IMR-90 (cell line): ENCODE measurements at regions not wholly inside any gene's neighbourhood (a gene's known extent, or its start where the extent isn't known, plus 50 kb on each side); places are given as distances from the start of the nearest gene placed in this dataset.
A peak's percentile ranks its signal among the peaks of the same experiment; 100 is the strongest.

ENCODE experiments used
- ATAC-seq: fragments of 200-7000 bp; cut with Tn5 transposase; 2 replicates; pipeline ENCODE4 v1.9.1; 2020; ENCODE audit warnings: low read depth, mild to moderate bottlenecking, moderate library complexity
- BruUV-seq: library from RNA; stranded (reverse); fragments of 400-500 nt; replicated peaks from 2 replicates; lab custom pipeline; 2021; lab: Mats Ljungman, UMichigan
- CTCF ChIA-PET: fragments of 300-600 bp; formaldehyde crosslinking; extraction: SDS; loops from one replicate; lab custom pipeline; 2021; ENCODE audit warnings: antibody characterized with exemption; lab: Yijun Ruan, JAX
- POLR2A ChIA-PET: fragments of 300-600 bp; sonication (Branson Sonifier 250); formaldehyde crosslinking; loops from one replicate; lab custom pipeline; 2022; ENCODE audit warnings: antibody characterized with exemption; ENCODE audit not compliant: unreplicated experiment; lab: Charles Lee
- DNase-seq: peaks from one replicate; pipeline ENCODE4 v3.0.0; 2013
- H2AFZ ChIP-seq: replicated peaks from 2 replicates; pipeline ENCODE3; 2013; ENCODE audit warnings: low read length, mild to moderate bottlenecking; ENCODE audit not compliant: poor library complexity
- H2AK5ac ChIP-seq: 2 replicates; pipeline ENCODE4 v1.6.1; 2013; ENCODE audit warnings: low read depth, low read length, inconsistent platforms
- H2AK9ac ChIP-seq: replicated peaks from 2 replicates; pipeline ENCODE3; 2013; ENCODE audit warnings: mild to moderate bottlenecking, low read depth, low read length, moderate library complexity; ENCODE audit not compliant: poor library complexity
- H2BK120ac ChIP-seq: 2 replicates; pipeline ENCODE4 v1.6.1; 2013; ENCODE audit warnings: low read depth, low read length, inconsistent platforms
- H2BK15ac ChIP-seq: 3 replicates; pipeline ENCODE4 v1.6.1; 2013; ENCODE audit warnings: low read depth, low read length, inconsistent platforms
- H2BK20ac ChIP-seq: 2 replicates; pipeline ENCODE4 v1.6.1; 2013; ENCODE audit warnings: low read depth, mild to moderate bottlenecking, inconsistent platforms, low read length, moderate library complexity
- H2BK5ac ChIP-seq: 2 replicates; pipeline ENCODE4 v1.6.1; 2013; ENCODE audit warnings: mild to moderate bottlenecking, low read depth, low read length, inconsistent platforms; ENCODE audit not compliant: poor library complexity, severe bottlenecking
- H3K14ac ChIP-seq: replicated peaks from 2 replicates; pipeline ENCODE4 v1.6.1; 2013; ENCODE audit warnings: low read depth, low read length, inconsistent platforms
- H3K18ac ChIP-seq: 2 replicates; pipeline ENCODE4 v1.6.1; 2013; ENCODE audit warnings: low read depth, low read length, control low read depth
- H3K23ac ChIP-seq: 2 replicates; pipeline ENCODE4 v1.6.1; 2013; ENCODE audit warnings: low read depth, low read length, inconsistent platforms
- H3K27ac ChIP-seq: 2 replicates; pipeline ENCODE4 v1.5.1; 2013; ENCODE audit warnings: mild to moderate bottlenecking, control low read depth, low read length; ENCODE audit not compliant: insufficient read depth
- H3K27me3 ChIP-seq: 2 replicates; pipeline ENCODE4 v1.6.1; 2013; ENCODE audit warnings: low read length; ENCODE audit not compliant: control insufficient read depth, insufficient read depth
- H3K36me3 ChIP-seq: 2 replicates; pipeline ENCODE4 v1.6.1; 2013; ENCODE audit warnings: low read length, mixed read lengths; ENCODE audit not compliant: control insufficient read depth, insufficient read depth
- H3K4ac ChIP-seq: 2 replicates; pipeline ENCODE4 v1.6.1; 2013; ENCODE audit warnings: low read depth, low read length, inconsistent platforms
- H3K4me1 ChIP-seq: 2 replicates; pipeline ENCODE4 v1.6.1; 2013; ENCODE audit warnings: low read length, mixed read lengths; ENCODE audit not compliant: control insufficient read depth, insufficient read depth
- H3K4me2 ChIP-seq: 2 replicates; pipeline ENCODE4 v1.6.1; 2013; ENCODE audit warnings: low read depth, mild to moderate bottlenecking, control low read depth, low read length, moderate library complexity
- H3K4me3 ChIP-seq: 2 replicates; pipeline ENCODE4 v1.5.1; 2013; ENCODE audit warnings: low read depth, mild to moderate bottlenecking, control low read depth, low read length, moderate library complexity; ENCODE audit not compliant: insufficient read depth
- H3K56ac ChIP-seq: 2 replicates; pipeline ENCODE4 v1.6.1; 2013; ENCODE audit warnings: low read length, inconsistent platforms; ENCODE audit not compliant: insufficient read depth; ENCODE audit errors: extremely low read depth
- H3K79me1 ChIP-seq, 2 experiments: 2 replicates each; pipeline ENCODE4 v1.6.1; 2013; ENCODE audit warnings: low read length in 2 of 2, inconsistent platforms in 1 of 2, low read depth in 1 of 2
- H3K9ac ChIP-seq: 2 replicates; pipeline ENCODE4 v1.6.1; 2013; ENCODE audit warnings: low read depth, low read length, control low read depth
- H3K9me1 ChIP-seq: 2 replicates; pipeline ENCODE4 v1.6.1; 2013; ENCODE audit warnings: low read length, inconsistent platforms; ENCODE audit not compliant: insufficient read depth
- H3K9me3 ChIP-seq: 2 replicates; pipeline ENCODE4 v1.6.1; 2013; ENCODE audit warnings: low read length; ENCODE audit not compliant: control insufficient read depth, insufficient read depth
- H4K20me1 ChIP-seq: 2 replicates; pipeline ENCODE4 v1.6.1; 2013; ENCODE audit warnings: low read length, inconsistent platforms; ENCODE audit not compliant: insufficient read depth
- H4K5ac ChIP-seq: 2 replicates; pipeline ENCODE4 v1.6.1; 2013; ENCODE audit warnings: mild to moderate bottlenecking, low read depth, low read length, control low read depth
- H4K8ac ChIP-seq, 2 experiments: 2 replicates each; pipeline ENCODE4 v1.6.1; 2013; ENCODE audit warnings: low read depth in 2 of 2, low read length in 2 of 2, control low read depth in 1 of 2, inconsistent platforms in 1 of 2
- H4K91ac ChIP-seq: 2 replicates; pipeline ENCODE4 v1.6.1; 2013; ENCODE audit warnings: low read depth, low read length, inconsistent platforms; ENCODE audit not compliant: insufficient read depth
- FOS ChIP-seq: fragments of 150-350 bp; IDR thresholded peaks from 2 replicates; pipeline ENCODE4 v1.6.1; 2016; ENCODE audit warnings: low read depth, low read length
- MXI1 ChIP-seq: IDR thresholded peaks from 2 replicates; pipeline ENCODE4 v1.6.1; 2012; ENCODE audit warnings: low read depth, mild to moderate bottlenecking, low read length, moderate library complexity, borderline replicate concordance
- RAD21 ChIP-seq: IDR thresholded peaks from 2 replicates; pipeline ENCODE4 v1.6.1; 2012; ENCODE audit warnings: low read length, improper control_type of control experiment
- dilution Hi-C: fragments of 300-500 bp; cut with HindIII; formaldehyde crosslinking; loops from one replicate; pipeline ENCODE4 v1.14.3; 2018; ENCODE audit warnings: low sequenced_read_pairs; ENCODE audit not compliant: unreplicated experiment
- in situ Hi-C: fragments of 300-500 bp; cut with MboI; formaldehyde crosslinking; loops from 3 replicates; pipeline ENCODE4 v1.14.3; 2019; ENCODE audit warnings: low sequenced_read_pairs, inconsistent platforms, mixed read lengths
- intact Hi-C: fragments of 100-400 bp; cut with micrococcal nuclease; formaldehyde crosslinking; loops from 2 replicates; pipeline ENCODE4 v1.10.0; 2022

DNA sequence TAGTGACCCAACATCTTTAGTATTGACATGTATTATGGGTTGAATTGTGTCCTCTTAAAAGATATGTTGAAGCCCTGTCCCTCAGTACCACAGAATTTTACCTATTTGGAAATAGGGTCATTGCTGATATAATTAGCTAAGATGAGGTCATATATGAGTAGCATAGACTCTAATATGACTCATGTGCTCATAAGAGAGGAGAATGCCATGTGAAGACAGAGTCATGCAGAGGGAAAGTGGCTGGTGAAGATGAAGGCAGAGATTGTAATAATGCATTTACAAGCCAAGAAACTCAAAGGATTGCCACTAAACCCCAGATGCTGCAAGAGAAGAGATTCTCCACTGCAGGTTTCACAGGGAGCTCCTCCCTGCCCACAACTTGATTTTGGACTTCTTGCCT, 496.4 kb downstream of the KIF20B start:
- POLR2A ChIA-PET = no interaction called here
- peak; percentile 29 for DNase-seq

More for the DNA sequence above, 496.4 kb downstream of the KIF20B start:
- no TSS peak for BruUV-seq
- no peak for TF ChIP-seq FOS
- TF ChIP-seq RAD21 = no peak
- no peak for TF ChIP-seq MXI1
- dilution Hi-C loops = no loop called here
- H3K56ac ChIP-seq = no peak overlapping the region
- no peak overlapping the region for H2BK15ac ChIP-seq
- H3K79me1 ChIP-seq = no peaks in the 10 kb centered on the region
- in situ Hi-C loops = no loop called here
- H3K14ac ChIP-seq = no peak overlapping the region
- no peaks in the 10 kb centered on the region for H3K36me3 ChIP-seq
- no peaks in the 10 kb centered on the region for H3K4me1 ChIP-seq
- no peak overlapping the region for H3K4ac ChIP-seq
- H2BK5ac ChIP-seq = no peak overlapping the region
- H2BK120ac ChIP-seq = no peak overlapping the region
- CTCF ChIA-PET = no interaction called here
- no peak overlapping the region for H3K23ac ChIP-seq
- H4K91ac ChIP-seq = no peak overlapping the region
- H3K9me3 ChIP-seq = no peaks in the 10 kb centered on the region
- H3K27ac ChIP-seq = no peak overlapping the region
- H2AFZ ChIP-seq = no peak overlapping the region
- H3K9me1 ChIP-seq = no peaks in the 10 kb centered on the region
- no peak for ATAC-seq
- H3K27me3 ChIP-seq = no peaks in the 10 kb centered on the region
- H3K4me3 ChIP-seq = no peak overlapping the region
- no peak overlapping the region for H3K18ac ChIP-seq
- no peak overlapping the region for H3K9ac ChIP-seq
- H2AK9ac ChIP-seq = no peak overlapping the region
- intact Hi-C loops = no loop called here
- no peak overlapping the region for H4K5ac ChIP-seq
- H4K8ac ChIP-seq = no peak overlapping the region
- no peak overlapping the region for H3K4me2 ChIP-seq
- no peak overlapping the region for H2AK5ac ChIP-seq
- H2BK20ac ChIP-seq = no peak overlapping the region
- H4K20me1 ChIP-seq = no peaks in the 10 kb centered on the region
